SK-N-SH (cell line): ENCODE measurements at regions not wholly inside any gene's neighbourhood (a gene's known extent, or its start where the extent isn't known, plus 50 kb on each side); places are given as distances from the start of the nearest gene placed in this dataset.

ENCODE experiments used
- CTCF ChIP-seq: fragments of 200-600 bp; sonication (generic); IDR thresholded peaks from 2 replicates; pipeline ENCODE4 v1.6.1; 2017; ENCODE audit warnings: antibody characterized with exemption, mild to moderate bottlenecking, moderate library complexity
- EP300 ChIP-seq, 2 experiments: IDR thresholded peaks; 2 replicates each; pipeline versions ENCODE4 v1.4.0 to v1.6.1; 2012; ENCODE audit warnings: borderline replicate concordance in 1 of 2, low read depth in 1 of 2, low read length in 1 of 2
- GABPA ChIP-seq: IDR thresholded peaks from 2 replicates; pipeline ENCODE4 v1.4.0; 2012; ENCODE audit warnings: low read depth, mild to moderate bottlenecking
- RAD21 ChIP-seq: IDR thresholded peaks from 2 replicates; pipeline ENCODE4 v1.6.1; 2012; ENCODE audit warnings: mild to moderate bottlenecking, low read length

GRCh38 chr2:163086940-163087339 is 248.4 kb upstream of the KCNH7 start:
- TF ChIP-seq GABPA (no peak), CTCF (no peak), EP300 (IDR thresholded peaks at IDR 0.05; ENCODE audit: borderline replicate concordance in 1 of 2, low read depth in 1 of 2, low read length in 1 of 2) (no peak), RAD21 (no peak)
